ENCODE measurements at regions not wholly inside any gene's neighbourhood (a gene's known extent, or its start where the extent isn't known, plus 50 kb on each side); places are given as distances from the start of the nearest gene placed in this dataset.

DNA sequence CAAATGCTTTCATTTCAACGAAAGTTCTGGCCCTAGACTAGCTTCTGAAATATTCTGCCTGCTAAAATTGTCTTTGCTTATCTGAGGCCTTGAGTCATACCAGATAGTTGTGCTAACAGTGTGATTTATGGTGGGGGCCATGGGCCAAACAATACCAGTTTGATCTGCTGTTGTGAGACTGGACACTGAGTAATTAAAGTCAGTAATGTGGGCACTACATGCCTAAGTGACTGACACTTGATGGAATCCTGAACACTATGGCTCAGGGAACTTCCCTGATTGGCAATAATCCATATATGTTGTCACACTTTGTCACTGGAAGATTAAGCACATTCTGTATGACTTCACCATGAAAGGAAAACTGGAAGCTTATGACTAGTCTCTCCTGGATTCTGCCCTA is 127.6 kb upstream of the CYLC2 start:
- TF ChIP-seq, protein P1, sequence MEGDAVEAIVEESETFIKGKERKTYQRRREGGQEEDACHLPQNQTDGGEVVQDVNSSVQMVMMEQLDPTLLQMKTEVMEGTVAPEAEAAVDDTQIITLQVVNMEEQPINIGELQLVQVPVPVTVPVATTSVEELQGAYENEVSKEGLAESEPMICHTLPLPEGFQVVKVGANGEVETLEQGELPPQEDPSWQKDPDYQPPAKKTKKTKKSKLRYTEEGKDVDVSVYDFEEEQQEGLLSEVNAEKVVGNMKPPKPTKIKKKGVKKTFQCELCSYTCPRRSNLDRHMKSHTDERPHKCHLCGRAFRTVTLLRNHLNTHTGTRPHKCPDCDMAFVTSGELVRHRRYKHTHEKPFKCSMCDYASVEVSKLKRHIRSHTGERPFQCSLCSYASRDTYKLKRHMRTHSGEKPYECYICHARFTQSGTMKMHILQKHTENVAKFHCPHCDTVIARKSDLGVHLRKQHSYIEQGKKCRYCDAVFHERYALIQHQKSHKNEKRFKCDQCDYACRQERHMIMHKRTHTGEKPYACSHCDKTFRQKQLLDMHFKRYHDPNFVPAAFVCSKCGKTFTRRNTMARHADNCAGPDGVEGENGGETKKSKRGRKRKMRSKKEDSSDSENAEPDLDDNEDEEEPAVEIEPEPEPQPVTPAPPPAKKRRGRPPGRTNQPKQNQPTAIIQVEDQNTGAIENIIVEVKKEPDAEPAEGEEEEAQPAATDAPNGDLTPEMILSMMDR (conservative IDR thresholded peaks at IDR 0.05), result no peak
- no peak for TF ChIP-seq ZFX (IDR thresholded peaks at IDR 0.05)

All from C4-2B (cell line).